H1 (cell line): ENCODE measurements at regions not wholly inside any gene's neighbourhood (a gene's known extent, or its start where the extent isn't known, plus 50 kb on each side); places are given as distances from the start of the nearest gene placed in this dataset.

Experiments used
- CTCF ChIA-PET: fragments of 300-600 bp; sonication (Branson Sonifier 250); formaldehyde crosslinking; loops from one replicate; lab custom pipeline; 2021; ENCODE audit not compliant: partially characterized antibody; lab: Charles Lee
- POLR2A ChIA-PET: fragments of 300-600 bp; sonication (Branson Sonifier 250); formaldehyde crosslinking; loops from one replicate; lab custom pipeline; 2021; ENCODE audit warnings: inconsistent platforms; ENCODE audit not compliant: partially characterized antibody; lab: Charles Lee
- DNase-seq, 2 experiments: peaks; one replicate each; pipeline versions ENCODE4 v3.0.0 to v3.0.0-alpha.2; 2010 to 2022; ENCODE audit warnings: low spot score in 2 of 2, low read depth in 1 of 2, mixed read lengths in 1 of 2
- FAIRE-seq: peaks from 2 replicates; lab custom pipeline; 2011; peaks lifted over from hg19 to GRCh38; lab: Jason Lieb, UNC
- H2AFZ ChIP-seq: 2 replicates; pipeline ENCODE4 v1.8.1; 2012; ENCODE audit warnings: low read length, inconsistent platforms
- H2AK5ac ChIP-seq: 2 replicates; pipeline ENCODE4 v1.6.1; 2013; ENCODE audit warnings: low read depth, low read length
- H2BK120ac ChIP-seq: replicated peaks from 2 replicates; pipeline ENCODE3; 2013; ENCODE audit warnings: low read depth, low read length, inconsistent platforms
- H2BK12ac ChIP-seq: 2 replicates; pipeline ENCODE4 v1.6.1; 2013; ENCODE audit warnings: low read depth, low read length
- H2BK15ac ChIP-seq: 2 replicates; pipeline ENCODE4 v1.6.1; 2013; ENCODE audit warnings: low read length
- H2BK20ac ChIP-seq: 2 replicates; pipeline ENCODE4 v1.6.1; 2013; ENCODE audit warnings: low read length
- H2BK5ac ChIP-seq: 2 replicates; pipeline ENCODE4 v1.6.1; 2013; ENCODE audit warnings: low read depth, low read length
- H3K14ac ChIP-seq: 2 replicates; pipeline ENCODE4 v1.6.1; 2013; ENCODE audit warnings: inconsistent platforms; ENCODE audit not compliant: insufficient read length
- H3K18ac ChIP-seq: 2 replicates; pipeline ENCODE4 v1.6.1; 2013; ENCODE audit warnings: low read length; ENCODE audit errors: extremely low read depth
- H3K23ac ChIP-seq: 2 replicates; pipeline ENCODE4 v1.6.1; 2013; ENCODE audit warnings: inconsistent platforms; ENCODE audit not compliant: insufficient read length
- H3K23me2 ChIP-seq: 2 replicates; pipeline ENCODE4 v1.6.1; 2013; ENCODE audit warnings: low read depth, low read length
- H3K27ac ChIP-seq: 2 replicates; pipeline ENCODE4 v1.6.1; 2011; ENCODE audit warnings: low read depth, low read length, inconsistent platforms
- H3K27me3 ChIP-seq, 4 experiments: replicated peaks in 1 of 4; 1 replicate in 1 of 4; 2 replicates in 3 of 4; pipeline versions ENCODE4 v1.6.1 to v1.8.1; 2011 to 2013; ENCODE audit warnings: low read length in 3 of 4, mild to moderate bottlenecking in 3 of 4, inconsistent platforms in 2 of 4, mixed read lengths in 2 of 4, moderate library complexity in 1 of 4; ENCODE audit not compliant: control insufficient read depth in 3 of 4, insufficient read depth in 3 of 4; ENCODE audit errors: extremely low read depth in 1 of 4
- H3K36me3 ChIP-seq, 4 experiments: 2 replicates each; pipeline versions ENCODE4 v1.6.1 to v1.8.1; 2011 to 2013; ENCODE audit warnings: mild to moderate bottlenecking in 4 of 4, low read length in 3 of 4, moderate library complexity in 2 of 4, control low read depth in 1 of 4, inconsistent platforms in 1 of 4; ENCODE audit not compliant: insufficient read depth in 4 of 4, control insufficient read depth in 2 of 4
- H3K4ac ChIP-seq: replicated peaks from 2 replicates; pipeline ENCODE3; 2013; ENCODE audit warnings: low read length, low read depth, mixed read lengths, inconsistent platforms; ENCODE audit not compliant: insufficient read length
- H3K4me1 ChIP-seq, 4 experiments: replicated peaks in 1 of 4; 1 replicate in 1 of 4; 2 replicates in 3 of 4; pipeline versions ENCODE4 v1.6.1 to v1.8.1; 2011 to 2013; ENCODE audit warnings: low read length in 3 of 4, inconsistent platforms in 2 of 4, mixed read lengths in 1 of 4; ENCODE audit not compliant: insufficient read depth in 4 of 4, control insufficient read depth in 3 of 4
- H3K4me2 ChIP-seq, 2 experiments: 2 replicates each; pipeline versions ENCODE4 v1.6.1 to v1.8.1; 2011 to 2013; ENCODE audit warnings: low read depth in 2 of 2, low read length in 2 of 2, control low read depth in 1 of 2, inconsistent platforms in 1 of 2, mild to moderate bottlenecking in 1 of 2; ENCODE audit not compliant: insufficient read depth in 1 of 2
- H3K4me3 ChIP-seq, 4 experiments: fragments of 200-600, 300-600 bp in 1 of 4; sonication (generic), shearing (Covaris generic), sonication (Bioruptor Twin) in 1 of 4; 2 replicates each; pipeline versions ENCODE4 v1.5.1 to v1.8.1; 2011 to 2016; ENCODE audit warnings: low read length in 4 of 4, low read depth in 3 of 4, control low read depth in 2 of 4, inconsistent platforms in 2 of 4, mild to moderate bottlenecking in 2 of 4, mixed read lengths in 1 of 4, moderate library complexity in 1 of 4; ENCODE audit not compliant: insufficient read depth in 2 of 4; ENCODE audit errors: extremely low read depth in 1 of 4
- H3K56ac ChIP-seq: replicated peaks from 2 replicates; pipeline ENCODE3; 2013; ENCODE audit warnings: low read depth, mild to moderate bottlenecking, mixed read lengths, low read length, inconsistent platforms; ENCODE audit not compliant: insufficient read length
- H3K79me1 ChIP-seq: 2 replicates; pipeline ENCODE4 v1.6.1; 2013; ENCODE audit warnings: low read depth, low read length, control low read depth
- H3K79me2 ChIP-seq, 2 experiments: 2 replicates each; pipeline versions ENCODE4 v1.6.1 to v1.8.1; 2012 to 2013; ENCODE audit warnings: low read length in 2 of 2, mild to moderate bottlenecking in 2 of 2, inconsistent platforms in 1 of 2; ENCODE audit not compliant: insufficient read depth in 2 of 2, control insufficient read depth in 1 of 2
- H3K9ac ChIP-seq, 4 experiments: replicated peaks in 1 of 4; 1 replicate in 1 of 4; 2 replicates in 3 of 4; pipeline versions ENCODE4 v1.6.1 to v1.8.1; 2011 to 2013; ENCODE audit warnings: low read depth in 3 of 4, low read length in 3 of 4, control low read depth in 2 of 4, mild to moderate bottlenecking in 2 of 4, moderate library complexity in 2 of 4, inconsistent platforms in 1 of 4; ENCODE audit errors: extremely low read depth in 1 of 4
- H3K9me3 ChIP-seq, 2 experiments: 2 replicates each; pipeline versions ENCODE4 v1.6.1 to v1.8.1; 2012 to 2013; ENCODE audit warnings: mild to moderate bottlenecking in 2 of 2, moderate library complexity in 2 of 2, control low read depth in 1 of 2, inconsistent platforms in 1 of 2, low read depth in 1 of 2, low read length in 1 of 2, mixed read lengths in 1 of 2; ENCODE audit not compliant: insufficient read depth in 2 of 2
- H4K20me1 ChIP-seq, 2 experiments: replicated peaks in 1 of 2; 2 replicates each; pipeline versions ENCODE3 to v1.8.1; 2011 to 2013; ENCODE audit warnings: inconsistent platforms in 2 of 2, low read length in 2 of 2, mild to moderate bottlenecking in 1 of 2; ENCODE audit not compliant: insufficient read depth in 2 of 2, control insufficient read depth in 1 of 2
- H4K5ac ChIP-seq: 2 replicates; pipeline ENCODE4 v1.6.1; 2013; ENCODE audit warnings: low read length, low read depth, mixed read lengths, inconsistent platforms; ENCODE audit not compliant: insufficient read length
- H4K8ac ChIP-seq: 2 replicates; pipeline ENCODE4 v1.8.0; 2013; ENCODE audit warnings: mild to moderate bottlenecking, moderate library complexity, low read length, inconsistent platforms; ENCODE audit not compliant: insufficient read depth; ENCODE audit errors: extremely low read depth
- H4K91ac ChIP-seq: replicated peaks from 2 replicates; pipeline ENCODE3; 2013; ENCODE audit warnings: low read length, mixed read lengths, inconsistent platforms; ENCODE audit not compliant: insufficient read length
- ATF2 ChIP-seq: IDR thresholded peaks from 2 replicates; pipeline ENCODE4 v1.6.1; 2012; ENCODE audit warnings: low read length, inconsistent platforms
- CBX5 ChIP-seq: fragments of 300-800, 300-1000 bp; sonication (generic); IDR thresholded peaks from 2 replicates; pipeline ENCODE4 v1.7.1; 2016; ENCODE audit warnings: antibody characterized with exemption, low read length, low read depth
- EGR1 ChIP-seq: IDR thresholded peaks from 2 replicates; pipeline ENCODE4 v1.6.1; 2011; ENCODE audit warnings: low read depth, low read length, borderline replicate concordance
- HDAC2 ChIP-seq, 2 experiments: fragments of 300-600 bp in 1 of 2; sonication (generic) in 1 of 2; IDR thresholded peaks; 2 replicates each; pipeline ENCODE4 v1.6.1; 2011 to 2012; ENCODE audit warnings: low read depth in 2 of 2, low read length in 2 of 2, mild to moderate bottlenecking in 2 of 2, moderate library complexity in 2 of 2, borderline replicate concordance in 1 of 2, inconsistent platforms in 1 of 2
- KDM4A ChIP-seq: IDR thresholded peaks from one replicate; pipeline ENCODE4 v1.7.1; 2012; ENCODE audit warnings: low read depth, mild to moderate bottlenecking, moderate library complexity, low read length, inconsistent platforms; ENCODE audit not compliant: severe bottlenecking
- NANOG ChIP-seq: IDR thresholded peaks from 2 replicates; pipeline ENCODE4 v1.6.1; 2011; ENCODE audit warnings: low read length, low read depth, mild to moderate bottlenecking, inconsistent platforms; ENCODE audit not compliant: insufficient read depth, poor library complexity, severe bottlenecking
- RNF2 ChIP-seq: fragments of 200-900, 300-1000 bp; sonication (generic); IDR thresholded peaks from 2 replicates; pipeline ENCODE4 v1.7.1; 2016; ENCODE audit warnings: borderline replicate concordance, low read depth, mild to moderate bottlenecking, antibody characterized with exemption, low read length; ENCODE audit not compliant: poor library complexity, severe bottlenecking; ENCODE audit errors: missing control alignments
- TAF7 ChIP-seq: optimal IDR thresholded peaks from 2 replicates; pipeline ENCODE3; 2011; ENCODE audit warnings: low read depth, mild to moderate bottlenecking, inconsistent platforms, low read length, moderate library complexity, borderline replicate concordance
- TCF12 ChIP-seq: IDR thresholded peaks from 2 replicates; pipeline ENCODE4 v1.6.1; 2011; ENCODE audit warnings: low read depth, mild to moderate bottlenecking, low read length
- WGBS, 2 experiments: shearing (Covaris generic) in 1 of 2; methylation state at CpG; one replicate each; pipeline versions ENCODE4 v1.1.6 to v1.1.7; 2013 to 2015; ENCODE audit warnings: low lambda C conversion rate in 2 of 2, mixed read lengths in 2 of 2, inconsistent platforms in 1 of 2, low coverage in 1 of 2, missing lambda C conversion rate in 1 of 2; ENCODE audit not compliant: insufficient replicate concordance in 2 of 2, insufficient coverage in 1 of 2, insufficient read length in 1 of 2; ENCODE audit errors: extremely low coverage in 1 of 2, missing lambda C conversion rate in 1 of 2; 5-methylcytosine and 5-hydroxymethylcytosine counted together

- no peak overlapping the region for H3K27ac ChIP-seq
- peak overlapping the region; percentile 66; the same call in 1 of the 2 replicates for H4K8ac ChIP-seq
- H3K56ac ChIP-seq = no peak overlapping the region
- peaks cover 6% of the 10 kb centered on the region; the same call in 1 of the 2 replicates for H3K23me2 ChIP-seq
- no peak overlapping the region for H3K14ac ChIP-seq
- H3K9ac ChIP-seq = no peak overlapping the region
- no peak overlapping the region for H3K4ac ChIP-seq
- peak overlapping the region; percentile 27 to 57 (median 42) for H3K4me3 ChIP-seq
- H4K91ac ChIP-seq = no peak overlapping the region
- H2BK15ac ChIP-seq = no peak overlapping the region
- H3K18ac ChIP-seq = no peak overlapping the region; the same call in 1 of the 2 replicates
- peak overlapping the region; percentile 78 to 79 for H3K4me2 ChIP-seq
- no peak overlapping the region for H3K23ac ChIP-seq
- H2BK20ac ChIP-seq = no peak overlapping the region
- no peak overlapping the region for H2BK120ac ChIP-seq
- WGBS, 2 experiments = 3% methylated on average over 72 of the region's 73 CpGs; no CpG with 5 or more reads in 1 of the 2 experiments
- CTCF ChIA-PET = interaction anchor here (1.3 kb wide), 1 partner anchor 33 kb away, joined by 4 read pairs; no protein-coding TSS in a partner anchor
- no peak overlapping the region for H2AFZ ChIP-seq
- H4K5ac ChIP-seq = no peak overlapping the region
- no peak overlapping the region for H2AK5ac ChIP-seq
- H3K4me1 ChIP-seq = peaks cover 1 to 27% (median 12%) of the 10 kb centered on the region in 4 experiments; a peak in 6 of 7 replicates
- no peak overlapping the region for H2BK12ac ChIP-seq
- H3K79me2 ChIP-seq = no peaks in the 10 kb centered on the region
- POLR2A ChIA-PET = interaction anchor here (0.7 kb wide), 1 partner anchor 669 kb away, joined by 3 read pairs; no protein-coding TSS in a partner anchor
- H3K27me3 ChIP-seq = peaks cover 17 to 58% (median 50%) of the 10 kb centered on the region in 4 experiments
- FAIRE-seq (no peak), DNase-seq (peak; percentile 79 to 85)
- no peak overlapping the region for H2BK5ac ChIP-seq
- H3K9me3 ChIP-seq = no peaks in the 10 kb centered on the region
- no peaks in the 10 kb centered on the region for H3K36me3 ChIP-seq
- peaks cover 0 to 3% of the 10 kb centered on the region in 2 experiments for H4K20me1 ChIP-seq
- no peaks in the 10 kb centered on the region for H3K79me1 ChIP-seq
- TF ChIP-seq TCF12 (no peak), TAF7 (no peak), KDM4A (peak; percentile 50), NANOG (peak; percentile 98), ATF2 (peak; percentile 87; the same call in 1 of the 2 replicates), HDAC2 (IDR thresholded peaks at IDR 0.05; ENCODE audit: borderline replicate concordance in 1 of 2, low read depth in 2 of 2, low read length in 2 of 2) (no peak; a peak in 1 of 4 replicates), EGR1 (0 out of 2 replicates have a peak, but pooled peaks have one; percentile 31), RNF2 (no peak), CBX5 (no peak)
Measured at GRCh38 chr20:56925082-56925830, 296.1 kb downstream of the TFAP2C start.
